ENCODE measurements at regions not wholly inside any gene's neighbourhood (a gene's known extent, or its start where the extent isn't known, plus 50 kb on each side); places are given as distances from the start of the nearest gene placed in this dataset.
"Not testable (repeated sequence)": the region's sequence is repeated elsewhere in the genome, so short reads cannot be mapped to it uniquely, and the experiment has no call there.

DNA sequence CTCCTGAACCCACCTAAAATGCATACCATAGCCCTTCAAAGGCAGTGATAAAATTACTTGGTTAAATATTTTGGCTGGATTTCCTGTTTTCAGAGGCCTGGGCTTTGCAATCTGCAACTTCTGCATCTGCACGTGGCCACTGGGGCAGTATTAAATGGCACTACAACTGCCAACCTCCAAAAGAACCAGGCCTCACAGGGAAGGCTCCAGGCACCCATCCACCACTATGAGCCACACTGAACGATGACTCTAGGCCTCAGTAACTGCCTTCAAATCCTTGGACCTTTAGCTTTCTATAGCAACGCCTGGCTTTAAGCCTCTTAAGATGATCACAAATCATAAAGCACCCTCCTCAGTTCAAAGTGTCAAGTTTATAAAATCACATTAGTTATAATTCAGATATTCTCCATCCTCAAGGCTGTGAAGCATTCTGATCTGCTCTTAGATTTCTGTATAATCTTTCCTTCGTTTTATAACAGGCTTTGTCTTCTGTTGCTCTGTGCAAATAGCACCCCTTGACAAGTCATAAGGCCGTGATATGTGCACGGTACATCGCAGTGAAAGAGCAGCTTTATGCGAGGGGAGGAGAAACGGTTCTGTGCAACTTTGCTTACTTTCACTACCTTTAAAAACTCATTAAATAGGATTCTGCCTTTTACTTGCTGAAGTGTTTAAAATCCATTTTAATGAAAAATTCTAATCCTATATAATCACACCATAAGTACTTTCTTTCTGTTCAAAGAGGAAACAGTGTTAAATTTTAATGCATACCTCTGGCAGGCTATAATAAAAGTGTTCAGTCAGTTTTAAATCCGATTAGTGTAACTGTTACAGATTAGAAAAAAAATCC is 196.4 kb upstream of the G2E3 start:
- no peak for DNase-seq
- Histone ChIP-seq H3K79me2 (ENCODE audit: insufficient read depth, low read length) (no peaks in the 10 kb centered on the region), H3K4ac (ENCODE audit: low read depth, low read length) (no peak overlapping the region), H3K4me2 (ENCODE audit: insufficient read depth, insufficient read length, low read length) (no peak overlapping the region), H2BK20ac (ENCODE audit: low read depth, low read length, poor library complexity, severe bottlenecking) (no peak overlapping the region), H2AFZ (ENCODE audit: low read length) (no peak overlapping the region), H4K8ac (replicated peaks; ENCODE audit: insufficient read length, low read depth, low read length) (no peak overlapping the region), H4K20me1 (ENCODE audit: control insufficient read depth, insufficient read depth, insufficient read length) (no peaks in the 10 kb centered on the region), H2BK12ac (ENCODE audit: insufficient read length, low read depth, low read length) (no peak overlapping the region), H3K23me2 (ENCODE audit: insufficient read length, low read depth, low read length, poor library complexity, severe bottlenecking) (no peaks in the 10 kb centered on the region), H4K91ac (ENCODE audit: insufficient read length, low read depth, low read length) (no peak overlapping the region), H3K56ac (ENCODE audit: insufficient read length, low read depth, low read length) (no peak overlapping the region), H3K18ac (ENCODE audit: insufficient read length, low read depth, low read length) (no peak overlapping the region), H3K4me1 (ENCODE audit: insufficient read depth, low read length) (no peaks in the 10 kb centered on the region), H2BK15ac (ENCODE audit: low read depth, low read length) (no peak overlapping the region), H2AK5ac (ENCODE audit: insufficient read length, low read length) (no peak overlapping the region), H2BK5ac (ENCODE audit: insufficient read length, low read length) (no peak overlapping the region), H4K5ac (ENCODE audit: insufficient read length, low read depth, low read length) (no peak overlapping the region), H3K14ac (ENCODE audit: insufficient read depth, low read length) (no peak overlapping the region), H3K27ac (ENCODE audit: insufficient read length, low read depth, low read length) (no peak overlapping the region), H3K9ac (ENCODE audit: extremely low read depth, insufficient read length, low read length) (no peak overlapping the region), H2BK120ac (ENCODE audit: low read depth, low read length, poor library complexity, severe bottlenecking) (no peak overlapping the region), H3K27me3 (ENCODE audit: insufficient read depth, low read length) (no peaks in the 10 kb centered on the region), H3K23ac (ENCODE audit: insufficient read length, low read depth, low read length) (no peak overlapping the region), H3K9me3 (ENCODE audit: control insufficient read depth, low read depth, low read length) (no peaks in the 10 kb centered on the region), H3T11ph (ENCODE audit: low read length) (no peak overlapping the region), H3K79me1 (ENCODE audit: insufficient read depth, low read depth, low read length, poor library complexity, severe bottlenecking) (no peaks in the 10 kb centered on the region)
- TF ChIP-seq CTCF (conservative IDR thresholded peaks at IDR 0.05), result no peak
- Mint-ChIP-seq H3K27ac (no peak overlapping the region), H3K27me3 (ENCODE audit: low read depth) (no peaks in the 10 kb centered on the region; the same call in 1 of the 2 replicates), H3K4me3 (no peak overlapping the region), H3K9me3 (peaks cover 5 to 6% of the 10 kb centered on the region in 2 experiments; a peak in 3 of 5 replicates), H3K4me1 (peaks cover 5% of the 10 kb centered on the region in 2 experiments; a peak in 3 of 4 replicates), H3K36me3 (ENCODE audit: insufficient read depth in 1 of 3, low read depth in 3 of 3) (peaks cover 0 to 11% (median 5%) of the 10 kb centered on the region in 3 experiments; a peak in 3 of 7 replicates)
- no CpG with 5 or more reads among the region's 10 CpGs for WGBS (ENCODE audit: extremely low coverage, insufficient read length, low lambda C conversion rate)

DNA sequence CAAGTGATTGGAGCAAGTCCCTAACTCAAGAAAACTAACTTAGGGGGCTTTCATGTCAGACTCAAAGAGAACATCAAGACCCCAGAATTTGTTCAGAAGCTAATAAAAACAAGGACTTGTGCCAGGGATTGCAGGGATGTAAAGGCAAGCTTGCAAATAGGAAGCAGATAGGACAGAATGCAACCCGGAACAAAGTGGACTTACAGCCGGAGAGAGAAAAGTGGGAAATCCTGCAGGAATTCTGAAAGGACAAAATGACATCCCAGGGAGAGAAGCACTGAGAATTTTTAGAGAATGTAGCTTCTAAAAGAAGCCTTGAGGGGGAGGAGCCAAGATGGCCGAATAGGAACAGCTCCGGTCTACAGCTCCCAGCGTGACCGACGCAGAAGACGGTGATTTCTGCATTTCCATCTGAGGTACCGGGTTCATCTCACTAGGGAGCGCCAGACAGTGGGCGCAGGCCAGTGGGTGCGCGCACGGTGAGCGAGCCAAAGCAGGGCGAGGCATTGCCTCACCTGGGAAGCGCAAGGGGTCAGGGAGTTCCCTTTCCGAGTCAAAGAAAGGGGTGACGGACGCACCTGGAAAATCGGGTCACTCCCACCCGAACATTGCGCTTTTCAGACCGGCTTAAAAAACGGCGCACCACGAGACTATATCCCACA is 195.6 kb upstream of the G2E3 start:
- H3K79me1 ChIP-seq (ENCODE audit: insufficient read depth, low read depth, low read length, poor library complexity, severe bottlenecking); H3K23me2 ChIP-seq (ENCODE audit: insufficient read length, low read depth, low read length, poor library complexity, severe bottlenecking); H2BK120ac ChIP-seq (ENCODE audit: low read depth, low read length, poor library complexity, severe bottlenecking); H2AFZ ChIP-seq (ENCODE audit: low read length); H3K27me3 Mint-ChIP-seq (ENCODE audit: low read depth); H3K9ac ChIP-seq (ENCODE audit: extremely low read depth, insufficient read length, low read length); H2AK5ac ChIP-seq (ENCODE audit: insufficient read length, low read length); DNase-seq; H3K9me3 ChIP-seq (ENCODE audit: control insufficient read depth, low read depth, low read length); H4K8ac ChIP-seq (replicated peaks; ENCODE audit: insufficient read length, low read depth, low read length); H3K9me3 Mint-ChIP-seq; H4K5ac ChIP-seq (ENCODE audit: insufficient read length, low read depth, low read length); H3K4me1 ChIP-seq (ENCODE audit: insufficient read depth, low read length); H2BK12ac ChIP-seq (ENCODE audit: insufficient read length, low read depth, low read length); H3K4me1 Mint-ChIP-seq; H3K56ac ChIP-seq (ENCODE audit: insufficient read length, low read depth, low read length); H4K20me1 ChIP-seq (ENCODE audit: control insufficient read depth, insufficient read depth, insufficient read length); H2BK15ac ChIP-seq (ENCODE audit: low read depth, low read length); H4K91ac ChIP-seq (ENCODE audit: insufficient read length, low read depth, low read length); H3K79me2 ChIP-seq (ENCODE audit: insufficient read depth, low read length); H3K4me2 ChIP-seq (ENCODE audit: insufficient read depth, insufficient read length, low read length); H3K27me3 ChIP-seq (ENCODE audit: insufficient read depth, low read length); H3K23ac ChIP-seq (ENCODE audit: insufficient read length, low read depth, low read length); H3K4ac ChIP-seq (ENCODE audit: low read depth, low read length); H3K14ac ChIP-seq (ENCODE audit: insufficient read depth, low read length); H2BK20ac ChIP-seq (ENCODE audit: low read depth, low read length, poor library complexity, severe bottlenecking); H3T11ph ChIP-seq (ENCODE audit: low read length); H3K27ac ChIP-seq (ENCODE audit: insufficient read length, low read depth, low read length); H2BK5ac ChIP-seq (ENCODE audit: insufficient read length, low read length); H3K18ac ChIP-seq (ENCODE audit: insufficient read length, low read depth, low read length): not testable (repeated sequence)
- Mint-ChIP-seq H3K36me3 (ENCODE audit: insufficient read depth in 1 of 3, low read depth in 3 of 3) (peaks cover 0 to 11% (median 5%) of the 10 kb centered on the region in 3 experiments; a peak in 3 of 7 replicates), H3K27ac (peak overlapping the region in 1 of 3 experiments; percentile 88; a peak in 6 of 7 replicates), H3K4me3 (peak overlapping the region; percentile 25 to 52; a peak in 4 of 5 replicates)
- no CpG with 5 or more reads among the region's 27 CpGs for WGBS (ENCODE audit: extremely low coverage, insufficient read length, low lambda C conversion rate)

Measured in H9 (cell line).